DMS153 treated with DMSO at 0.1 percent for 48 hours (cell line): ENCODE measurements at regions not wholly inside any gene's neighbourhood (a gene's known extent, or its start where the extent isn't known, plus 50 kb on each side); places are given as distances from the start of the nearest gene placed in this dataset.

Experiments
- DNase-seq: peaks from one replicate; lab custom pipeline; 2025; ENCODE audit not compliant: unreplicated experiment; lab: John Stamatoyannopoulos, UW

DNA sequence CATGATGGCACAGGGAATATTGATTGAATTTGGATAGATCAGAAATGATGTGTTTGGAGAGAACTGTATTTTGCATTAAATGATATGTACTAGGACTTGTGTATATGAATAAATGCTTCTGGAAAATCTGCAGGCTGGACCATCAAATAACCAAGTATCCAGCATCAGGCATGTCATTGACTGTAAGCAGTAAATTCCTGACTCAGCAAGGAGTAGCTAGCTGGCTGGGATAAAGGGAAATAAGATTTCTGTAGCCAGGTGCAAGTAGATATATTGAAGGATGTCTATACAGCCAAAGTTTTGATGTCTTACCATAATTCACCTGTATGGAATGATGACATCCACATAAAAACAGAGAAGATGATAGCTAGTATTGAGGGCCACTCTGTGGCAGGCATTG, 809.6 kb downstream of the CDH11 start:
- DNase-seq = no peak

- DNase-seq = no peak
Observed at GRCh38 chr16:64311241-64311640, 810.6 kb downstream of the CDH11 start.

DNA sequence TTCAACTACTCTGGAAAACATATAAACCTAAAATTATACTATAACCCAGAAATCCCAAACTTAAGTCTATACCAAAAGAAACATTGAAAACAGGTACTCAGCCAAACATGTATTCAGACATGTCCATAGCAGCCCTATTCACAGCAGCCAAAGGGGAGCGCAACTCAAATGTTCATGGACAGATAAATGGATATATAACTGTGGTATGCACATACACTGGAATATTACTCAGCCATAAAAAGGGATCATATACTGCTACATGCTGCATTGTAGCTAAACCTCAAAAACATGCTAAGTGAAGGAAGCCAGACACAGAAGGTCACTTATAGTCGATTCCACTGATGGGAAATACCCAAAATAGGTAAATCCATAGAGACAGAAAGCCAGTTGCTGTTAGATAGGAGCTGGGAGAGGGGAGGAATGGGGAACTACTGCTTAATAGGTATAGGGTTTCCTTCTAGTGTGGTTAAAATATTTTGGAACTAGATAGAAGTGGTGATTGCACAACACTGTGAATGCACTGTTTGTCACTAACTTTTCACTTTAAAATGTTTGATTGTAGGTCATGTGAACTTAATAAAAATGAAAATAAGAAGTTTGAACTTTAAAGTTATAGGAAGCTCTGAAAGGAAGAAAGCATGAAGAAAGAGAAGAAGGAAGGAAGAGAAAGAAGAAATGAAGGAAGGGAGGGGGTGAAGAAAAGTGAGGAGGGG, 812.3 kb downstream of the CDH11 start:
- no peak for DNase-seq

DNA sequence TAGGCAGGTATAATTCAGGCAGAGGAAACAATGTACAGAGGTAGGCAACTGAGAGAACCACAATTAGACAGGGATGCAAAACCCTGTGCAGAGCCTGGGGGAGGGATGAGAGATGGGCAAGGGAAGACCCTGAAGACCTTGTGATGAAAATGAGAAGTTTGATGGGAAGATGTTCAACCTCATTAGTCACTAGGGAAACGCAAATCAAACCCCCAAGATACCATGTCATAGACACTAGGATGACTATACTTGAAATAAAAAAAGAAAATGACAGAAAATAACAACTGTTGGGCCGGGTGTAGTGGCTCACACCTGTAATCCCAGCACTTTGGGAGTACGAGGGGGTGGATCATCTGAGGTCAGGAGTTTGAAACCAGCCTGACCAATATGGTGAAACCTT, 813.1 kb downstream of the CDH11 start:
- no peak for DNase-seq

DNA sequence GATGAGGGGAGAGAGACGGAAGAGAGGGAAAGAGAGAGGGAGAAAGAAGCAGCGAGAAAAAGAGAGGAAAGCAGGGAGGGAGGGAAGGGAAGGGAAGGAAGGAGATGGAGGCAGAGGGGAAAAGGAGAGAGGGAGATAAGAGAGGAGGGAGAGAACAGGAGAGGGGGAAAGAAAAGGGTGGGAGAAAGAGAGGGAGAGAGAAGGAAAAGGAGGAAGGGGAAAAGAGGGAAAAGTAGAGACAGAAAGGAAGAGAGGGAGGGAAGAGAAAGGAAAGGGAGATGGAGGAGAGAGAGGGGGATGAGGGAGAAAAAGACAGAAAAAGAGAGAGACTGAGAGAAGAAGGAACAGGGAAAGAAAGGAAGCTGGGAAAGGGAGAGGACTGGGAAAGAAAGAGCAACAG, 814.4 kb downstream of the CDH11 start:
- no peak for DNase-seq

- no peak for DNase-seq
Observed at GRCh38 chr16:64305663-64306062, 816.2 kb downstream of the CDH11 start.

- no peak for DNase-seq
Observed at GRCh38 chr16:64304951-64305350, 816.9 kb downstream of the CDH11 start.

DNA sequence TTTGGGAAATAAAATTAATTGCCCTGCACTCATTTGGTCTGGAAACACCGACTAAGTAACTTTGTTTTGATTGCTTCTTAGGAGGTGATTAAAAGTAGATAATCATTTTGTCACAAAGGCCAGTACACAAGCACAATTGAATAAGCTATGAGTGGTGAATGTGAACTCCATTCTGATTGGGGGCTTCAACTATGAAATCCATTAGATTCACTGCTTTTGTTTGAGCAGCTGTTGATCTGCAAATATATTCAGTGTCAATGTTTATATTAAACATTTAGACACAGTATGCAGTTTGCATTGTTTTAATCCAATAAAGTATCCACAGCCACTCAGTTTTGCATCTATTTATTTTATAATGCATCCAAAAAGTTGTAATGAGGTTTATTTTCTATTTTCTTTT, 817.5 kb downstream of the CDH11 start:
- DNase-seq = no peak

DNA sequence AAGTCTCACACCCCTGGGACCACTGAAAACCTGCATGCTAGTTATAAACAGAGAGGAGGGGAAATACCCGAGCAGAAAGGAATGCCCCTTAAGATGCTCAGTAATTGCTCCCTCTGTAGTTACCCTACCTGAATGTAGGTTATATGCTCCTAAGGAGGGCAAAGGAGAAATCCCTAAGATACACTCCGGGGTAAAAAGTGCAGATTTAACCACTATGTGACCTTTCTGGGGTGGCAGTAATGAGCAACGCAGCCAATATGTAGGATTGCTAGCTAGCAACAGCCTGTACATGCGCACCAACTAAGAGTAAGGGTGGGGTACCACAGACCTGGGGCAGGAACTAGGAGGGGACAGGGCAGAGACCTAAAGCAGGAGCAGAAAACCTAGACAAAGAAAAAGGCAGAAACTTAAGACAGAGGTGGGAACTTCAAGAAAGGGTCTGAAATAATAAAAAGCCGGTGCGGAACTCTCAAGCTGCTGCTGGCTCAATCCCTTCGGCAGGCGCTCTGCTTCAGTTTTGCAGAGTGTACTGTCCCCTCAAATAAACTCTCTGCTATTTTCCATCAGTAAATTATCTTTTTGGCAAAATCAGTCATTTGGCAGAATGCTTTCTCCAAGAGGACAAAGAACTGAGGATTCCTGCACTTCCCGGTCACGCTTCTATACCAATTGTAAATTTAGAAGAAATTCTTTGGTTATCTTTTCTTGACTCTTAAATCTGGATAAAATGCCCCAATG, 823.8 kb downstream of the CDH11 start:
- DNase-seq = no peak

DNA sequence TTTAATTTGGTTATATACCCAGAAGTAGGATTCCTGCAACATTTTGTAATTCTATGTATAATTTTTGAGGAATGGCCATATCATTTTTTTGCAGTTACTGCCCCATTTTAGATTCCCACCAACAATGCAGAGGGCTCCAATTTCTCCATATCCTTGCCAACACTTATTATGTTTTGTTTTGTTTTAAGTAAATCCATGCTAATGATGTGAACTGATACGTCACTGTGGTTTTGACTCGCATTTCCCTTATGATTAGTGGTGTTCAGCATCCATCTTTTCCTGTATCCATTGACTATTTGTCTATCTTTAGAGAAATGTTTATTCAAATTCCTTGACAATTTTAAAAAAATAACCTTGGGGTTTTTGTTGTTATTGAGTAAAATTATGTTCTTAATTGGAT, 826.4 kb downstream of the CDH11 start:
- no peak for DNase-seq

GRCh38 chr16:64292953-64293352, 828.9 kb downstream of the CDH11 start:
- no peak for DNase-seq

GRCh38 chr16:64292161-64292560, 829.7 kb downstream of the CDH11 start:
- DNase-seq = no peak

DNA sequence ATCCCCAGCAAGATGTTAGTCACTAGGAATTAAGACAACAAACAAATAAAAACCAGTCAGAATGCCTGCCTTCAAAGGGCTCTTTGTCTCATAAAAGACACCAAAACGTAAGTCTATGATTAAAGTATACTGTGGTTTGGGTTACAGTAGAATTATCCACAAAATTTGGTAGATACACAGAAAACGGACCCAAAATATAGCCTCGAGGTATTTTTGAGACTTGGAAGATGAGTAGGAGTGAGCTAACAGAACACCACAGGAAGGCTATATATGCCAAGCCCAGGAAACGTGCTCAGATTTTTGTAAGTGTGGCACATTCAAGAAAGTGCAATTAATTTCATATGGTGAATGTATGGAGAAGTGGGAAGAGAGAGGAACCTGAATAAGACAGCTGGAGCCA, 831.4 kb downstream of the CDH11 start:
- DNase-seq = no peak

DNA sequence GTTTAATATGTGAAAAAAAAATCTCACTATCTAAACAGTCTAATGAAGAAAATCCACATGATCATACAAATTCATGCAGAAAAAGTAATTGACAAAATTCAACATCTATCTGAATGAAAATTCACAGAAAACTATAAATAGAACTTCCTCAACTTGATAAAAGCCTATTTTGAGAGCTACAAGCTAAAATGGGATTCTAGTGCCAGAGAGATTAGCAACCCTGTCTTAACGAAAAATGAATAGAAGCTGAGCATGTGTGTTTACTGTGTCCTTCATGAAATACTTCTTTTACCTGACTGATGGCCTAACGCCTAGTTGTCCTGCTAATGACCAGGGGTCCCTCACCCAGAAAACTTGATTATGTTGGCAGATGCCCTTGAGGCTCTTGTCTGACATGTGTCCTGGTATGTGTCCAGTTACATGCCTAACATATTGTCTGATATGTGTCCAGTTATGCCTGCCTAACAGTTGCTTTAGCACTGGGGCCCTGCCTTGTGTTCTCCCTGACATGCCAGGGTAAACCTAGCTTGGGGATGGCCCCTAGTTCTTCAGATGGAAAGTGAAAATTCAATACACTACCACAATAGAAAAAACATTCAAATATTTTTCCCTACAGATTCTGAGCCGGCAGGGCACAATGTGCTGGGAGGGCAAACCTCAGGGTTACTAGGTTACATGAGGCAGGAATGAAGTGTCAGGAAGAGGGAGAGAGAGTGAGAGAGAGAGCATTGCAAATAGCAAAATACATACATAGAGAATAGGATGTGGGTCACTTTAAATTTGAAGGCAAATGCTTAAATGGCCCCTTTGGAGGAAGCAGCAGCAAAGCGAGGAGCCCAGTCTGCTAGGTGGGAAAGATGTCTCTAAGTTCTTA, 834.0 kb downstream of the CDH11 start:
- no peak for DNase-seq

DNA sequence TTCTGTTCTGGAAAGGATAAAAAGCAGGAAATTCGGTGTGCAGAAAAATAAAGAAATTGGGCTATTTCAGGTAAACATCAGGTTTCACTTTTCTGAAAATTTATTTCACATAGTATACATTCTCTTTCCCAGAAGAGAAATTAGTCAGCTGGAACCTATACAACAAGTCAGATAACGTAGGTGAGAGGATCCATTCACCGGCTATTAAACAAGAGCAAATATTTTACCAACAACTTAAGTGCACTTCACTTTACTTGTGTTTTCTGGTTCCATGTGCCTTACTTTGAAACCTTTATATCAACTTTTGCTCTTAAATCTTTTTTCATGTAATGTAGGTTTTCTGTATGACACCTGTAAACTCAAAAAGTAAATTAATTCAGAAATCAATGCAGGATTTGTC, 839.7 kb downstream of the CDH11 start:
- DNase-seq = no peak

DNA sequence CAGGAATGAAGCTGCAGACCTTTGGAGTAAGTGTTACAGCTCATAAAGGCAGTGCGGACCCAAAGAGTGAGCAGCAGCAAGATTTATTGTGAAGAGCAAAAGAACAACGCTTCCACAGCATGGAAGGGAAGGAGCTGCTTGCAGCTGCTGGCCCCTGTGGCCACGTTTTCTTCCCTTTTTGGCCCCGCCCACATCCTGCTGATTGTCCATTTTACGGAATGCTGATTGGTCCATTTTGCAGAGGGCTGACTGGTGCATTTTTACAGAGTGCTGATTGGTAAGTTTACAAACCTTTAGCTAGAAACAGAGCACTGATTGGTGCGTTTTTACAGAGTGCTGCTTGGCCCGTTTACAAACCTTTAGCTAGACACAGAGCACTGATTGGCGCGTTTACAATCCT, 841.5 kb downstream of the CDH11 start:
- no peak for DNase-seq

DNA sequence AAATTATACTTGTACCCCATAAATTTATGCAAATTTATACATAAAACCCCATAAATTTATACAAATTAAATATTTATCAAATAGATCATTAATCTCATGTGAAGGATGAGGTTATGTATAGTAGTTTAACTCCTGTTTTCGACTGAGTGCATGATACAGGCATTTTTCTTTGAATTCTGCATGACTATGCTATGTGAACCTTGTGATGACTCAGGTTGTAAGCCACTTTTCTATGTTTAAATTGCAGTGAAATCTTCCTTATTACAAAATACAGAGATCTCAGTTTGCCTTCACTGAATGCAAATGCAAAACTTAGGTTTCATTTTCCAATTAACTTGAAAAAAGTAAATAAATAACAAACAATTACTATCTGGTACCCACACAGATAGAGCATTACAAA, 843.7 kb downstream of the CDH11 start:
- no peak for DNase-seq

DNA sequence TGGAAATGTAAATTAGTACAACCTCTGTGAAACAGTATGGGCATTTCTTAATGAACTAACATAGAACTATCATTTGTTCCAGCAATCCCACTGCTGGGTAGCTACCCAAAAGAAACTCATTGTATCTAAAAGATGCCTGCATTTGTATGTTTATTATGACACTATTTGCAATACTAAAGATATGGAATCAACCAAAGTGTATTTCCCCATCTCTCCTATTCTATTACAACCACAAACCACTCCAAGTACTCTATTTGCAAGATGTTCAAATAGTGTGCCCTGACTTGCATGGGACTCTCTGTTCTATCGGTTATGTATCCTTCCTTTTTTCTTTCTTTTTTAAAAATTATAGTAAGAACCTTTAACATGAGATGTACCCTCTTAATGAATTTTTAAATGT, 845.2 kb downstream of the CDH11 start:
- no peak for DNase-seq

- no peak for DNase-seq
Observed at GRCh38 chr16:64272028-64272427, 849.8 kb downstream of the CDH11 start.

DNA sequence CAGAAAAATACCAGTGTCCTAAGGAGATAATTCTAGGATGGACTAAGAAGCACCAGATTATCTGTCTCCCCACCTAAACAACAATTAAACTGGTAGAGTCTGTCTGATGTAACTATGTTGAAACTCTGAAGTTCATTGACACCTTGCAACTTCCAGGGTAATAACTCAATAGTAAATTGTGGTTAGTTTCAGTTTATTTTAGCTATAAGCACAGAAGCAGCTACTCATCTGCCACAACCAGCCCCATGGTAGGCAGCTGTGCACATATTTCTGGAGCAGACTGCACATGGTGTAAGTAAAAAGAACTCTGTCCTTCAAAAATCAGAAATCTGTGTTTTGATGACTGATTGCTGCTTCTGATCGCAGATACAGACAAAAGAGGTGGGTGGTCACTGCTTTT, 852.1 kb downstream of the CDH11 start:
- no peak for DNase-seq

GRCh38 chr16:64265756-64266155, 856.1 kb downstream of the CDH11 start:
- no peak for DNase-seq
